ENCODE measurements at regions not wholly inside any gene's neighbourhood (a gene's known extent, or its start where the extent isn't known, plus 50 kb on each side); places are given as distances from the start of the nearest gene placed in this dataset.
A peak's percentile ranks its signal among the peaks of the same experiment; 100 is the strongest.

DNA sequence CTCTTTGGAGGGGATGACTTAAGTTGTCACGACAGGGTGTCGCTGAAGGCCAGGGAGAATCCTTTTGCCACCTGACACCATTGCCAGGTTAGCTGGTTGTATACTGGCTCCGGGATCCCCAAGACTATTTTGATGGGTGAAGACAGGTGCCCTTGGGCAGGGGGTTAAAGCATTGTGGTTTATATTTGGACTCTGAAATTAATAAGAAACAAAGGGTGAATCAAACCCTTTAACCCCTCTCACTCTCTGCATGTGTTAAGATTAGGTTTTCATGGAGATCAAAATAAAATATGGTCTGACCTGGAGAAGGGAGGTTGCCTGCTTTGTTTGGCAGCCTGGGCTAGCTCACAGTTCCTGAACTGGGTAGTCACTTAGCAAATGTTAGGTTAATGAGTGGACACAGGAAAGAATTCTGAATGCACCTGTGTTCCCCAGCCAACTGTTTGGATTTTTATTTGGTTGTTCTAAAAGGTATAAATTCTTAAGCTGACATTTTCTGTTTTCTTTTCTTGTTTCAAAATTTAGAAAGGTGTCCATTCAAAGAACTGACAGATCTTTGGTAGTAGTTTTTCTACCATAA lies 301.7 kb downstream of the KCNS3 start:
- H3K4me3 ChIP-seq (ENCODE audit: control insufficient read depth, low read depth, low read length), result no peak overlapping the region
- no peak for DNase-seq (ENCODE audit: low read depth)
- TF ChIP-seq CTCF (IDR thresholded peaks at IDR 0.05; ENCODE audit: control insufficient read depth, insufficient read depth, low read depth, low read length, missing control alignments), result no peak

- no peak for DNase-seq (ENCODE audit: low read depth)
- peak; percentile 85 for TF ChIP-seq CTCF (IDR thresholded peaks at IDR 0.05; ENCODE audit: control insufficient read depth, insufficient read depth, low read depth, low read length, missing control alignments)
- no peak overlapping the region for H3K4me3 ChIP-seq (ENCODE audit: control insufficient read depth, low read depth, low read length)
Observed at GRCh38 chr2:18178736-18179349, 300.4 kb downstream of the KCNS3 start.

DNA sequence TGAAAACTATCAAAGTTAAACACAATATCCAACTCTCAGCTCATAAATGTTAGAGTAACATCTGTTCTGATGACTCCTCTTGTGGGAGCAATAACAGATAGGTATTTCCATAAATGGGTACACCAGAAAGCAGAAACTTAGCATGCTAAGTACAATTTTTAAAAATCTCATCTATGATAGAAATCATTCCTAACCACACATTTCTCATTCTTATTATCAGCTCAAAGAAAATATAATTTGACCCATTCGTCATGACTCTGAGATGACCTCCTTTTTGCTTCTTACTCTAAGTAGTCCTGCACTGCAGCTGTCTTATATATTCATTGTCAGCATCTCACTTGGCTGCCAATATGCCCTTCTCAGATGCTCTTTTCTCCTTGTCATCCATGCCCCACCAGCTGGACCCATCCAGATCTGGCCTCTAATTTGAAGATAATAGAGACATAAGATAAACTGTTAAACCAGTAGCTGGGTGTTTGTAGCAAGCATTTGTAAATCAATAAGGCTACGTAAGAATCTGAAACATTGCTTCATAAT lies 298.3 kb downstream of the KCNS3 start:
- H3K4me3 ChIP-seq (ENCODE audit: control insufficient read depth, low read depth, low read length), result no peak overlapping the region
- DNase-seq (ENCODE audit: low read depth), result no peak
- TF ChIP-seq CTCF (IDR thresholded peaks at IDR 0.05; ENCODE audit: control insufficient read depth, insufficient read depth, low read depth, low read length, missing control alignments), result no peak

DNA sequence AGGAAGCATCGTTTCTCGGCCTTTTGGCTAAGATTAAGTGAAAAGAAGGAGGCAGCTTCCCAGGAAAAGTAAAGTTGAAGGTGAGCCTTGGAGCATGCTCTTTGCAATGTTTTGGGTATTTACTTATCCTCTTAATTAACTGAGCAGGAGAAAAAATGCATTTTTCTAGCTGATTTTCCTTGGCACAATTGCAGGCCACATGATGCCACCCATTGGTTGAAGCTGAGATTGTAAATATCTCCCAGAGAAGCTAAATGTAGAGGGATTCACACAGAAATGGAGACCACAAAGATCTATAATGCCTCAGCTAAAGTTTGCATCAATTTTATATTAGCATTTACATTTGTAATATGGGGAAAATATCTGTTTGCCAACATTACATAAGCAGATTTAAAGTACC lies 294.1 kb downstream of the KCNS3 start:
- H3K4me3 ChIP-seq (ENCODE audit: control insufficient read depth, low read depth, low read length), result no peak overlapping the region
- no peak for TF ChIP-seq CTCF (IDR thresholded peaks at IDR 0.05; ENCODE audit: control insufficient read depth, insufficient read depth, low read depth, low read length, missing control alignments)
- no peak for DNase-seq (ENCODE audit: low read depth)

DNA sequence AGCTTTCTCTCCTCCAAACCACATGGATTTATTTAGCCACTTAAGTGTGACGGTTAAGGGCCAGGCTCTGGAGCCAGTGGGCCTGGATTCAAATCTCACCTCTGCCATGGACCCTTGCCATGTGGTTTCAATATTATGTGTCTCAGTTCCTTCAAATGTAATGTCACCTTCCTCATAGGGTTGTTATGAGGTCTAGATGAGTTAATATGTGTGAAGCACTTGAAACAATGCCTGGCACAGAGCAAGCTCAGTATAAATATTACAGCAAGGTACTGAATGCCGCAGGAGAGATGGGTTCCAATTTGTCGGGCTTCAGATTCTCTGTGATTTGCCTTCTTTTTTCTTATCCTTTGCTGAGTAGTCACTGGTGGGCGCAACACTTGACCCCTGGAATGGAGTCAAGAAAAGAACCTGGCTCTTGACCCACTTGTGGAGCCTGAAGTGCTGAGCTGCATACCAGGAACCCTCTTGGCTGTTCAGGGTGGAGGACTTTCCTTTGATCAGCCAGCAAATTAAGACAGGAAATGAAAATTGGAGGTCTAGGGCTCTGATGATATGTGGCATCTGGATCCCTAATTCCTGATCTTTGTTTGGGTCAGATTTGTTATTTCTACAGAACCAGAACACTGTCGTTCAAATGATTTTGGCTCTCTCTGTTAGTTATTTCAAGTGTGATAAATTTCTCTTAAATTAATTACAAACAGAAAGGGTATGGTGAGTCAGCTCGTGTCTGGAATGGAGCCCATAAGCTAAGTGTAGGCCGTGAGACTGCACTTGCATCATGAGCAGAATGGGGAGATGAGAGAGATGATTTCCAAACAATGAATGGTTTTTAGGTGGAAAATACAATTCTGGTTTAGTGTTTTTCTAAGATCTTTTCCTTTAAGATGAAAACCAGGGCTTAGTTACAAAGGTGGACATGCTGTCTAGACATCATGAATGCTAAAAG lies 293.0 kb downstream of the KCNS3 start:
- TF ChIP-seq CTCF (IDR thresholded peaks at IDR 0.05; ENCODE audit: control insufficient read depth, insufficient read depth, low read depth, low read length, missing control alignments), result no peak
- no peak overlapping the region for H3K4me3 ChIP-seq (ENCODE audit: control insufficient read depth, low read depth, low read length)
- DNase-seq (ENCODE audit: low read depth), result no peak

- no peak for DNase-seq (ENCODE audit: low read depth)
- TF ChIP-seq CTCF (IDR thresholded peaks at IDR 0.05; ENCODE audit: control insufficient read depth, insufficient read depth, low read depth, low read length, missing control alignments), result no peak
- no peak overlapping the region for H3K4me3 ChIP-seq (ENCODE audit: control insufficient read depth, low read depth, low read length)
Observed at GRCh38 chr2:18170642-18171041, 292.2 kb downstream of the KCNS3 start.

Measured in AG09309 (cell line).